HG03565 (cell line): ENCODE measurements at regions not wholly inside any gene's neighbourhood (a gene's known extent, or its start where the extent isn't known, plus 50 kb on each side); places are given as distances from the start of the nearest gene placed in this dataset.

Experiments
- ATAC-seq: cut with Tn5 transposase; IDR thresholded peaks from one replicate; pipeline ENCODE4 v1.9.1; 2021; ENCODE audit warnings: mild to moderate bottlenecking, moderate library complexity; ENCODE audit not compliant: unreplicated experiment

GRCh38 chr2:63658176-63658968, 69.6 kb downstream of the MDH1 start:
- ATAC-seq = no peak

- no peak for ATAC-seq
Measured at GRCh38 chr2:63660060-63660459, 71.3 kb downstream of the MDH1 start.

- no peak for ATAC-seq
Measured at GRCh38 chr2:63661076-63661475, 72.3 kb downstream of the MDH1 start.

- no peak for ATAC-seq
Measured at GRCh38 chr2:63662028-63662804, 73.5 kb downstream of the MDH1 start.

- ATAC-seq = no peak
Measured at GRCh38 chr2:63663013-63663864, 74.5 kb downstream of the MDH1 start.

GRCh38 chr2:63665091-63665490, 76.3 kb downstream of the MDH1 start:
- no peak for ATAC-seq

- ATAC-seq = no peak
Measured at GRCh38 chr2:63665846-63666475, 77.2 kb downstream of the MDH1 start.

GRCh38 chr2:63667132-63667700, 78.5 kb downstream of the MDH1 start:
- no peak for ATAC-seq

- ATAC-seq = no peak
Measured at GRCh38 chr2:63668000-63668399, 79.2 kb downstream of the MDH1 start.

- no peak for ATAC-seq
Measured at GRCh38 chr2:63668466-63668865, 79.7 kb downstream of the MDH1 start.

GRCh38 chr2:63669596-63669995, 80.8 kb downstream of the MDH1 start:
- ATAC-seq = no peak

- ATAC-seq = no peak
Measured at GRCh38 chr2:63673865-63674533, 85.2 kb downstream of the MDH1 start.

- no peak for ATAC-seq
Measured at GRCh38 chr2:63675026-63675425, 86.3 kb downstream of the MDH1 start.

- no peak for ATAC-seq
Measured at GRCh38 chr2:63676135-63676534, 87.4 kb downstream of the MDH1 start.

GRCh38 chr2:63678085-63678484, 89.3 kb downstream of the MDH1 start:
- no peak for ATAC-seq

- ATAC-seq = no peak
Measured at GRCh38 chr2:63678551-63678950, 89.8 kb downstream of the MDH1 start.

- ATAC-seq = no peak
Measured at GRCh38 chr2:63679252-63679855, 90.6 kb downstream of the MDH1 start.

GRCh38 chr2:63680455-63680854, 91.7 kb downstream of the MDH1 start:
- no peak for ATAC-seq

GRCh38 chr2:63681896-63682295, 93.1 kb downstream of the MDH1 start:
- ATAC-seq = no peak
